SKM-1 treated with dmso at 0.1 percent for 144 hours (cell line): ENCODE measurements at regions not wholly inside any gene's neighbourhood (a gene's known extent, or its start where the extent isn't known, plus 50 kb on each side); places are given as distances from the start of the nearest gene placed in this dataset.
"Not testable (repeated sequence)": the region's sequence is repeated elsewhere in the genome, so short reads cannot be mapped to it uniquely, and the experiment has no call there.

Experiments
- DNase-seq: peaks from one replicate; lab custom pipeline; 2025; ENCODE audit not compliant: unreplicated experiment; lab: John Stamatoyannopoulos, UW

- DNase-seq, result no peak
These were observed 338.5 kb downstream of the PTPRU start for GRCh38 chr1:29574871-29575270.

- no peak for DNase-seq
These were observed 333.8 kb downstream of the PTPRU start for GRCh38 chr1:29569971-29570634.

DNA sequence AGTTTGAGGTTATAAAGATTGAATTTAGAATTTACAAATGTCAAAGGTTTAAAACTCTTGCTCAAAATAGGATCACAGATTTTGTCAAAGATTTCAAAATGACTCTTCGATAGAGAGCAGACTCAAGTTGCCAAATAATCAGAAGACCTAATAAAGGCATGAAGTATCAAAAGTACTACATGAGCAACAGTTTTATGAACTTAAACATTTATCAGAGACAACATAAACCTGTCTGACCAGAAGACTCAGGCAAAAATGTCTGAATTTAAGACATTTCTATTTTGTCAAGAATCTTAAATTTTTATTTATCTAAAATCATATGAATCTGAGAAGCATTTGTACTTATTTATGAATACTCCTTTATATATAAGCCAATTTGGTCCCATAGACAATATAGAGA is 330.9 kb downstream of the PTPRU start:
- DNase-seq, result no peak

DNA sequence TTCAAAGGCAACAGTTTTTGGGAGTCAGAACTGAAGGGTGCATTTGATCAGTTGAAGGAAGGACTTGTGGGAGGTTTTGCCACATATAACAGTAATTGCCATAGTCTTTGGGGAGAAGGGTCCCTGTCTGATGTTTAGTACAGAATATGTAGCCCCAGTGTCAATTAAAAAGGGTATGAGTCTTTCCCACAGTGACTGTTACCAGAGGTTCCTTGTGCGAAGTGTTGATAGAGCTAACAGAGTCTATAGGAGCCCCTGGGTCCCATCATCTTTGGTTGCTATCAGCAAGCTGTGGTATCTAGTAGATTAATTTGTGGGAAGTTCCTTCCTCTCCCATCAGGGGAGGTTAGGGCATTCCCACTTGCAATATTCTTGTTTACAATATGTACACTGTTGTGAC is 329.2 kb downstream of the PTPRU start:
- DNase-seq, result no peak

GRCh38 chr1:29563571-29563970 is 327.2 kb downstream of the PTPRU start:
- DNase-seq, result no peak

DNA sequence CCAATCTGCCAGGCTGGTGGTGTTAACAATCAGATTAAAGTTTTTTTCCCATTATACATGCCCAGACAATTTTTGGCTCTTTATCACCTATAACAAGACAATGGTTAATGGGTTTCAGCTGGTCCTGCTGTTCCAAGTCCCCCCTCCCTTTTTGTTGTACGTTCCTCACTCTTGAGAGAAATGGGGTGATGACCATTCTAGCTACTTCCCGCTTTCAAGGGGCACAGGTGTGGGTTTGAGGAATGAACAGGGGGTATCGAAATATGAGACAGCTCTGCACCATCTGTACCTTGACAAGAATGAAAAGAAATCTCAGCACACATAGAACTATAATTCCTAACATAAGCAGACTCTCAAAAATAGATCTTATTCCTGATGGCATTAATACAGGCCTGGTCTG is 326.8 kb downstream of the PTPRU start:
- DNase-seq, result no peak

GRCh38 chr1:29559056-29559455 is 322.7 kb downstream of the PTPRU start:
- no peak for DNase-seq

DNA sequence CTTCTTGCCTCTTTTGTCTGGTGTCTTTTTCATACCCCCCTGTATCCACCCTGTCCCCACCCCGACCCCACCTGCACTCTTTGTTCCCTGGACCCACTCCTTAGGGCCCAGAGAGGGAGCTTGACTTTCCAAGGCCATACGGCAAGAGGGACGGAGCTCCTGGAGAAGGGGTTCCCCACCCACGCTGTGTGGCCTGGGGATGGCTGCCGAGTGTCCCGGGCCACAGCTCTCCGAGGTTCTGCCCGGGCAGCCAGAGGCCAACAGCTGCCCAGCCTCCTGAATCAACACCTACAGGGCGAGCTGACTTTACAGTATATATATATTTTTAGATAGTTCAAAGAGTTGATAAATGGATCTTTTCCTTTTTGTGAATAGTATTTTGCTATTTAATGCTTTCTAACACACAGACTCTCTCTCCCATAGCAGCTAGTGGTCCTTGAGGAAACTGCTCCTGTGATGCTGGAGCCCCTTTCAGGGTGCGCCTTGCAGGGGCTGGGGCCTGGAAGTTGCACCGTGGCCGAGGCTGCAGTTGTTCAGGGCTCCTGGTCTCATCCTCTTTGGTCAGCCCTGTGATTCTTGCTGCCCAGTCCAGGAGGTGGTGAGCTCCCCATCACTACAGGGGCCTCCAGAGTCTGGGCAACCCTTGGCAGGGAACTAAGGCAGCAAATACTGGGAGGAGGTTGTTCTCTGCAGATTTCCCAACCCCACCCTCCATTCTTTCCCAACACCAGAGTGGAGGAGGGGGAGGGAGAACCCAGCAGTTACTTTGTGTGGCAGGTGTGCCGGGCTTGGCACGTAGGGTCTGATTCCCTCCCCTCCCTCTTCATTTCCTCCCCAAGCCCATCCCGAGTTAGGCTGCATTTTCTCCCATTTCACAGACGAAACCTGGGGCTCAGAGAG is 321.6 kb downstream of the PTPRU start:
- no peak for DNase-seq

GRCh38 chr1:29557066-29557465 is 320.7 kb downstream of the PTPRU start:
- no peak for DNase-seq

DNA sequence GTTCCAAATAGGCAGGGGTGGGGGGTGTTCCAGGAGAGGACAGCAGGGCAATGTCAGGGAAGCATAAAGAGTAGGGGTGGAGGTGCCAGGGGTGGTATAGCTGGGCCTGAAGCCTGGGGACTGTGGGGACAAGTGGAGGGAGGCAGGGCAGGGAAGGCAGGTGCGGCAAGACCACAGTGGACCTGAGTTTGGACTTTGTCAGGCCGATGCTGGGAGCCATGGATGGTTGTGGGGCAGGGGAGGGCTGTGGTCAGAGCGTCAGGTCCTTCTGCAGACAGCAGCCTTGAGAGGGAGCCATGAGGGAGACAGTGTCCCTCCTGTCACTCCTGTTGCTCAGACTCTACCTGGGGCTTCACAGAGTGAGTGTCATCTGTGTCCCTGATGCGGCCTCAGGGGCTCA is 320.3 kb downstream of the PTPRU start:
- no peak for DNase-seq

GRCh38 chr1:29555043-29555620 is 318.8 kb downstream of the PTPRU start:
- DNase-seq, result no peak

- DNase-seq, result no peak
These were observed 318.0 kb downstream of the PTPRU start for GRCh38 chr1:29554208-29554778.

DNA sequence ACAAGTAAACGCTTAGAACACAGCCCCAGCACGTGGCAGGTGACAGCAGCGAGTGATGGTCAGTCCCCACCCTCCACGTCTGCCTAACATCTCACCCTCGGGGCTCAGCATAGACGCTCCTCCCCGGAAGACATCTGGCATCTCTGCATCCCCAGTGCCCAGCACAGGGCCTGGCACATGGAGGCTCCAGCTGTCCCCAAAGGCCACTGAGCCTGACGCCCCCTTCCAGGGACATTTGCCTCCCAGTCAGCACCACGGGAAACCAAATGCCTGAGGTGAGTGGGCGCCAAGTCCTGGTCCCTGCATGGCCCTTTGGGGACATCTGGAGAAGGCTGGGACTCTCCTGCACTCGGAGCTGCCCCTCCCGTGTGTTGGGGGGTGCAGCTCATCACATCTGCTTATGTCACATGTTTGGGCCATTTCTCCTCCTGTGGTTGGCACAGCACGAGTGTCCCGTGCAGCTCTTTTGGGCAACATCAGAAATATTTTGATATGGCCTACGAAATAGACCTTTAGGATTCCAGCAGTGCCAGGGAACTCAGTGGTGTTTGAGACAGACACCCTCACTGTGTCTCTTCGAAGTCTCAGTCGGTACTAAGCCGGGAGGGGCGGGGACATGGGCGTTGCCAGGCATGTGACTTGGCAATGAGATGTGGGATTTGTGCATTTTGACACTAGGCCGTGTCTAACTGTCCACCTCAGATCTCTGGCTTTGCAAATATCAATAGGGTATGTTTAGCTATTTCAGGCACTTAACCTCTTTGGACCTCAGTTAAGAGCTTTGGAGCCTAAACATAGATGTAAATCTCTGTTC is 315.0 kb downstream of the PTPRU start:
- no peak for DNase-seq

- no peak for DNase-seq
These were observed 314.0 kb downstream of the PTPRU start for GRCh38 chr1:29550119-29550841.

DNA sequence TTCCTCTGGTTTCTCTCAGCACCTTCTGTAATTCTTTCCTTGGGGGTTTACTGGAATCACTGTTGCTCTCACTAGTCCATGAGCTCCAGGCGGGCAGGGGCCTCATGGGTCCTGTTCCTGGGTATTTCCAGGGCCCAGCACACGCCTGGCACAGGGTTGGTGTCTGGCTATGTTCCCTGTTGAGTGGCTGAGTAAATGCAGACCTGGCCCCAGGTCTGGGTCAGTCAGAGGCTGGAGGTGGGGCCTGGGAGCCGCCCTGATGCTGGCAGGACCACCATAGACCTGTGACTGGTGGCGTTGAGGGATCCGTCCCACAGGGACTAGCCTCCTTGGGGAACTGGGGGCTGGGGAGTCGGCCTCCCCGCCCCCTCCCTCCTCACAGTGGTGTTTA is 313.4 kb downstream of the PTPRU start:
- DNase-seq, result not testable (repeated sequence)

GRCh38 chr1:29549001-29549400 is 312.7 kb downstream of the PTPRU start:
- no peak for DNase-seq

GRCh38 chr1:29548091-29548490 is 311.8 kb downstream of the PTPRU start:
- no peak for DNase-seq

GRCh38 chr1:29547300-29547699 is 311.0 kb downstream of the PTPRU start:
- no peak for DNase-seq

GRCh38 chr1:29546496-29546895 is 310.2 kb downstream of the PTPRU start:
- no peak for DNase-seq

DNA sequence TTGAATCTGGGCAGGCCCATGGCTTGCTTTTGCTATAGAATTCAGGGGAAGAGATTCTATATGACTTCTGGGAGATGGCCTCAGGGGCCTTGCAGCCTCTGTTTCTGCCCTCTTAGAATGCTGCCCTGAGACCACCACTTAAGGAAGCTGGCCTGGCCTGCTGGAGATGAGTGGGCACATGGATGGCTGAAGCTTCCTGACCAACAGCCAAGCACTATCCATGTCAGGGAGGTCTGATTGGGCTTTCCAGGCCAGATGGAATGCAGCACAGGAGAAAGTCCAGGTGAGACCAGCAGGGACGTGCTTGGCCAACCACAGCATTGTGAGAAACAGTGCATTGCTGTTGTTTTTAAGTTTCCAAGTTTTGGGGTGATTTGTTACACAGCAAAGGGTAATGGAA is 308.1 kb downstream of the PTPRU start:
- DNase-seq, result no peak
